GM19025 (cell line): ENCODE measurements at regions not wholly inside any gene's neighbourhood (a gene's known extent, or its start where the extent isn't known, plus 50 kb on each side); places are given as distances from the start of the nearest gene placed in this dataset.

Experiments
- ATAC-seq: cut with Tn5 transposase; IDR thresholded peaks from one replicate; pipeline ENCODE4 v1.9.1; 2021; ENCODE audit warnings: mild to moderate bottlenecking, low read depth, moderate library complexity; ENCODE audit not compliant: unreplicated experiment

- no peak for ATAC-seq
Observed at GRCh38 chr13:22336460-22336859, 665.6 kb downstream of the FGF9 start.

GRCh38 chr13:22357132-22357531, 686.3 kb downstream of the FGF9 start:
- no peak for ATAC-seq

- ATAC-seq = no peak
Observed at GRCh38 chr13:22369090-22369489, 698.2 kb downstream of the FGF9 start.

GRCh38 chr13:22369840-22370239, 699.0 kb downstream of the FGF9 start:
- ATAC-seq = no peak

- ATAC-seq = no peak
Observed at GRCh38 chr13:22372261-22372660, 701.4 kb downstream of the FGF9 start.

GRCh38 chr13:22375151-22375550, 704.3 kb downstream of the FGF9 start:
- no peak for ATAC-seq

GRCh38 chr13:22387899-22388298, 717.0 kb downstream of the FGF9 start:
- no peak for ATAC-seq

GRCh38 chr13:22399801-22400420, 729.0 kb downstream of the FGF9 start:
- ATAC-seq = no peak

- no peak for ATAC-seq
Observed at GRCh38 chr13:22402682-22403081, 731.8 kb downstream of the FGF9 start.

- no peak for ATAC-seq
Observed at GRCh38 chr13:22403144-22403543, 732.3 kb downstream of the FGF9 start.

- no peak for ATAC-seq
Observed at GRCh38 chr13:22405891-22406290, 735.0 kb downstream of the FGF9 start.

GRCh38 chr13:22412452-22412851, 741.6 kb downstream of the FGF9 start:
- no peak for ATAC-seq

- ATAC-seq = no peak
Observed at GRCh38 chr13:22422023-22422422, 751.1 kb downstream of the FGF9 start.

- no peak for ATAC-seq
Observed at GRCh38 chr13:22422712-22423111, 751.8 kb downstream of the FGF9 start.

- no peak for ATAC-seq
Observed at GRCh38 chr13:22423261-22423660, 752.4 kb downstream of the FGF9 start.

GRCh38 chr13:22425087-22425486, 754.2 kb downstream of the FGF9 start:
- no peak for ATAC-seq

- ATAC-seq = no peak
Observed at GRCh38 chr13:22427066-22427465, 753.7 kb upstream of the SGCG start.

GRCh38 chr13:22427783-22428182, 753.0 kb upstream of the SGCG start:
- no peak for ATAC-seq

GRCh38 chr13:22428188-22428828, 752.5 kb upstream of the SGCG start:
- ATAC-seq = no peak

- no peak for ATAC-seq
Observed at GRCh38 chr13:22432690-22433089, 748.1 kb upstream of the SGCG start.

- ATAC-seq = no peak
Observed at GRCh38 chr13:22447132-22447886, 733.5 kb upstream of the SGCG start.

GRCh38 chr13:22449251-22449650, 731.5 kb upstream of the SGCG start:
- no peak for ATAC-seq
